ENCODE measurements at regions not wholly inside any gene's neighbourhood (a gene's known extent, or its start where the extent isn't known, plus 50 kb on each side); places are given as distances from the start of the nearest gene placed in this dataset.

GRCh38 chr18:40911041-40911440, 1044.0 kb upstream of the PIK3C3 start:
- TF ChIP-seq CTCF (IDR thresholded peaks at IDR 0.05; ENCODE audit: low read length): no peak
- no peak for TF ChIP-seq EZH2 (IDR thresholded peaks at IDR 0.05; ENCODE audit: borderline replicate concordance, low read length)
